GM10248 (cell line): ENCODE measurements at regions not wholly inside any gene's neighbourhood (a gene's known extent, or its start where the extent isn't known, plus 50 kb on each side); places are given as distances from the start of the nearest gene placed in this dataset.
"Not testable (repeated sequence)": the region's sequence is repeated elsewhere in the genome, so short reads cannot be mapped to it uniquely, and the experiment has no call there.

Source experiments
- CTCF ChIA-PET: fragments of 300-600 bp; sonication (Branson Sonifier 250); formaldehyde crosslinking; extraction: SDS; loops from one replicate; lab custom pipeline; 2021; ENCODE audit warnings: antibody characterized with exemption; lab: Yijun Ruan, JAX
- POLR2A ChIA-PET: fragments of 350-650 bp; sonication (Branson Sonifier 250); formaldehyde crosslinking; extraction: SDS; loops from one replicate; lab custom pipeline; 2020; ENCODE audit warnings: antibody characterized with exemption; lab: Yijun Ruan, JAX
- DNase-seq: peaks from one replicate; pipeline ENCODE4 v3.0.0; 2012; ENCODE audit errors: extremely low spot score
- TF ChIP-seq, protein P1 (sequence below): IDR thresholded peaks from 2 replicates; pipeline ENCODE4 v1.5.1; 2012; ENCODE audit warnings: mild to moderate bottlenecking, low read depth; ENCODE audit errors: extremely low read depth, missing control alignments, control extremely low read depth

DNA sequence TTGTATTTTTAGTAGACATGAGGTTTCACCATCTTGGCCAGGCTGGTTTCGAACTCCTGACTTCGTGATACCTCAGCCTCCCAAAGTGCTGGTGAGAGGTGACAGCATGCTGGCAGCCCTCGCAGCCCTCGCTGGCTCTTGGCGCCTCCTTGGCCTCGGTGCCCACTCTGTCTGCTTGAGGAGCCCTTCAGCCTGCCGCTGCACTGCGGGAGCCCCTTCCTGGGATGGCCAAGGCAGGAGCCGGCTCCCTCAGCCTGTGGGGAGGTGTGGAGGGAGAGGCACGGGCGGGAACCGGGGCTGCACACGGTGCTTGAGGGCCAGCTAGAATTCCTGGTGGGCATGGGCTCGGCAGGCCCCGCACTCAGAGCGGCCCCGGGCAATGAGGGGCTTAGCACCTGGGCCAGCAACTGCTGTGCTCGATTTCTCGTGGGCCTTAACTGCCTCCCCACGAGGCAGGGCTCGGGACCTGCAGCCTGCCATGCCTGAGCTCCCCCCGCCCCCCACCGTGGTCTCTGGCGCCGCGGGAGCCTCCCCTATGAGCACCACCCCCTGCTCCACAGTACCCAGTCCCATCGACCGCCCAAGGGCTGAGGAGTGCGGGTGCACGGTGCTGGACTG, 96.5 kb upstream of the RHOBTB1 start:
- ChIA-PET POLR2A (no interaction called here), CTCF (interaction anchor here (0.7 to 1.7 kb wide), 2 partner anchors 10 to 43 kb away, joined by 3 read pairs; no protein-coding TSS in a partner anchor)
- TF ChIP-seq, protein P1, sequence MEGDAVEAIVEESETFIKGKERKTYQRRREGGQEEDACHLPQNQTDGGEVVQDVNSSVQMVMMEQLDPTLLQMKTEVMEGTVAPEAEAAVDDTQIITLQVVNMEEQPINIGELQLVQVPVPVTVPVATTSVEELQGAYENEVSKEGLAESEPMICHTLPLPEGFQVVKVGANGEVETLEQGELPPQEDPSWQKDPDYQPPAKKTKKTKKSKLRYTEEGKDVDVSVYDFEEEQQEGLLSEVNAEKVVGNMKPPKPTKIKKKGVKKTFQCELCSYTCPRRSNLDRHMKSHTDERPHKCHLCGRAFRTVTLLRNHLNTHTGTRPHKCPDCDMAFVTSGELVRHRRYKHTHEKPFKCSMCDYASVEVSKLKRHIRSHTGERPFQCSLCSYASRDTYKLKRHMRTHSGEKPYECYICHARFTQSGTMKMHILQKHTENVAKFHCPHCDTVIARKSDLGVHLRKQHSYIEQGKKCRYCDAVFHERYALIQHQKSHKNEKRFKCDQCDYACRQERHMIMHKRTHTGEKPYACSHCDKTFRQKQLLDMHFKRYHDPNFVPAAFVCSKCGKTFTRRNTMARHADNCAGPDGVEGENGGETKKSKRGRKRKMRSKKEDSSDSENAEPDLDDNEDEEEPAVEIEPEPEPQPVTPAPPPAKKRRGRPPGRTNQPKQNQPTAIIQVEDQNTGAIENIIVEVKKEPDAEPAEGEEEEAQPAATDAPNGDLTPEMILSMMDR, result no peak
- DNase-seq, result no peak

DNA sequence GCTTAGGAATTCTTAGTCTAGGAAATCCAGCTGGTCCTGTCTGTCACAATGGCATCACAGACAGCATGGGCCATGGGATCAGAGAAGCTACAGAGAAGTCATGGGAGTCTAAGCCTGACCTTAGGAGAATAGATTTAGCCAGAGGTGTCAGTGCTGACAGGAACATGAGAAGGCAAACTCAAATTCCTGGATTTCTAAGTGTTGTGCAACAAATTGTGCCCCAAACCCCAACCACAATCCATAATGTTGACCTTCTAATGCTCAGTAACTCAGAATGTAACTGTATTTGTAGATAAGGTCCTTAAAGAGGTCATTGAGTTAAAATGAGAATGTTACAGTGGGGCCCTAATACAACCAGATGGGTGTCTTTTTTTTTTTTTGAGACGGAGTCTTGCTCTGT, 95.9 kb upstream of the RHOBTB1 start:
- POLR2A ChIA-PET, result no interaction called here
- TF ChIP-seq, protein P1, result no peak
- no peak for DNase-seq
- CTCF ChIA-PET, result interaction anchor here (1.7 kb wide), 2 partner anchors 8 to 9 kb away, joined by 3 to 5 read pairs; no protein-coding TSS in a partner anchor

DNA sequence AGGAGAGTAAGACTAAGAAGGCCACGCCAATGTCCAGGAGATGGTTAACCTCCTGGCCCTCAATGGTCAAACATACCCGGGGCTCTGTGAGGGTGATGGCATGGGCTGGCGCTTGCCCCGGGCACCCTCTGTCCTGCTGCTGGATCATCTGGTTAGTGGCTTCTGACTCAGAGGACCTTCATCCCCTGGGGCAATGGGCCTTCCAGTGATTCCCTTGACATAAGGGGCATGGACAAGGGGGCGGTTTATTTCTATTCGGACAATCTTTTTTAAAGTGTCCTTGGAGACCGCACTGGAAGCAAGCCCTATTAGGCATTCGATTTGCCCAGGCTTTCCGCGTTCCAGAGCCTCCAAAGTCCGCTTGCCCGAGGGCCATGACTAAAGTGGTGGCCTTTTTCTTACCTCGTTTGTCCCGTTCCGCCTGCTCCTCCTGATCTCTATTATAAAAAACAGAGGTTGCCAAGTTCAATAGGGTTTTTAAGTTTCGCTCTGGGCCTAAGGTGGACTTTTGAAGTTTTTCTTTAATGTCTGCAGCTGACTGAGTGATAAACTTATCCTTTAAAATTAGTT, 93.4 kb upstream of the RHOBTB1 start:
- POLR2A ChIA-PET, CTCF ChIA-PET, DNase-seq: not testable (repeated sequence)

DNA sequence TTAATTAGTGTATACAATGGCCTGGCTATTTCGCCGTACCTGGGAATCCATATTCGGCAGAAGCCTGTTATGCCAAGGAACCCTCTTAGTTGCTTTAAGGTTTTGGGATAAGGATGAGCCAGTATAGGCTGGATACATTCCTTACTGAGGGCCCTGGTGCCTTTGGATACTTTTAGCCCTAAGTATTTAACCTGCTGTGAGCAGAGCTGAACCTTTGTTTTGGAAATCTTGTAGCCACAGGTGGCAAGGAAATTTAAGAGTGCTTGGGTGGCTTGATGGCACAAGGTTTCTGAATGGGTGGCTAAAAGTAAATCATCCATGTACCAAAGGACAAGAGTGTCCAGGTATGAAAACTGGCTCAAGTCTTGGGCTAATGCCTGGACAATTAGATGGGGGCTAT, 92.2 kb upstream of the RHOBTB1 start:
- POLR2A ChIA-PET, CTCF ChIA-PET: not testable (repeated sequence)

DNA sequence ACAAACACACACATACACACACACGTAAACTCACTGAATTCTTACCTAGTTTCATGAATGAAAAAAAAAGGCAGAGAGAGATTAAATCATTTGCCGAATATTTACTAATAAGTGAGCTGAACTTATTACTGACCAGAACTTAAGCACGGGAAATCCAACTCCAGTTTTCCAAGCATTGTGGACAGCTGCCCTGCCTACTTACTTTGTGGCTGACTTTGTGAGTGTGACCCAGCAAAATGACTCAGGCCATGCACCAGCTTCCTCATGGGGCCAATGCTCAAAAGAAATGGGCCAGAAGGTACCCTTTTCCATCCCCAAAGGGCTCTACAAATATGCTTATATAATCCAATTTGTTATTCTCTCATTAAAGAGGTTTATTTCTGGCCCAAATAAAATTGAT, 87.4 kb upstream of the RHOBTB1 start:
- no peak for DNase-seq
- POLR2A ChIA-PET, result no interaction called here

More for the DNA sequence above, 92.2 kb upstream of the RHOBTB1 start:
- DNase-seq, result not testable (repeated sequence)

DNA sequence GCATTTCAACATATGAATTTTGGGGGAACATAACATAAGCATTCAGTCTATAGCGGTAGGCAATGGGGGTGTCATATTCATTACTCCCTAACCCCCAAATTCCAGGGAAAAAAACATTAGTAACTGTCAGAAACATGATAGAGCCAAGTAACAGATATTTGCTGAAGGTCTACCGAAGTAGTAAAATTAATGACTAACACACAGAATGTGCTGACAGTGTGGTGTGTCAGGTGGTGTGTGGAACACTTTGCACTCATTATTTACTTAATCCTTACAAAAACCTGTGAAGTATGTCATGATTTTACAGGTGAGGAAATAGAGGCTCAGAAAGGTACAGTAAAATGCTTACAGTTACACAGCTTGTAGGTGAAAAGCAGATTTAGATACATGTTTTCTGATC, 85.4 kb upstream of the RHOBTB1 start:
- ChIA-PET POLR2A (no interaction called here), CTCF (no interaction called here)
- TF ChIP-seq, protein P1, result no peak
- DNase-seq, result no peak

More for the DNA sequence above, 87.4 kb upstream of the RHOBTB1 start:
- TF ChIP-seq, protein P1, result no peak
- CTCF ChIA-PET, result no interaction called here

DNA sequence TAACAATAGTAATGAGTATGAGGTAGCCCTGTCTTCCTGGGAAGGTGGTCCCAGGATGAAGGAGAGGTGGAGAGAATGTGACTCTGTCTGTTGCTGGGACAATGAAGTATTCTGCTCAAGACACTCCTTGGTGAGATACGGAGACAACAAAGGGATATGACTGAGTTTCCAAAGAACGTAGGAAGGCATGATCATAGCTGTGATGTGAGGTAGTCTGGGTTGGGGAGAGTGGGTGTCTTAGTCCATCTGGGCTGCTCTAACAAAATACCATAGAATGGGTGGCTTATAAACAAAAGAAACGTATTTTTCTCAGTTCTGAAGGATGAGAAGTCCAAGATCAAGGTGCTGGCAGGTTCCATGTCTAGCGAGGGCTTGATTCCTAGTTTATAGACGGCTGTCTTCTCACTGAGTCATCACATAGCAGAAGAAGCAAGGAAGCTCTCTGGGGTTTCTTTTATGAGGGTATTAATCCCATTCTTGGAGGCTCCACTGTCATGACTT, 84.9 kb upstream of the RHOBTB1 start:
- ChIA-PET POLR2A (no interaction called here), CTCF (no interaction called here)
- TF ChIP-seq, protein P1, result no peak
- DNase-seq, result no peak

DNA sequence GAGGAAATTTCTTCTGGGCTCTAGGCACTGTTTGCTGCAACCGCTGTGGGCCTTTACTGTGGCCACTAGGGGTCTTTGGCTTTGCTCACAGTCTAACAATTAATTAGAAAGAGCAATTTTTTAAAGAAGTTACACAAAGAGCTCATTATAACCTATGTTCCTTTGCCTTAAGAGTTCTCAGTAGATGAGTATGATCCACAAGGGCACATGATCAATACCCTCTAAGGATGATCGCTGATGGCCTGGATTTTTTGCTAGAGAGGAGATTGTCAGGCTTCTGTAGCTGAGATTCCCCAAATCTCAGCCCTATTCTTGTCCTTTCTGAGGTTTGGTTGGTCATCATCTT, 80.8 kb upstream of the RHOBTB1 start:
- ChIA-PET CTCF (no interaction called here), POLR2A (no interaction called here)
- no peak for DNase-seq
- TF ChIP-seq, protein P1, result peak; percentile 28
